Right lobe of liver (tissue), 4 donors: ENCODE measurements at regions not wholly inside any gene's neighbourhood (a gene's known extent, or its start where the extent isn't known, plus 50 kb on each side); places are given as distances from the start of the nearest gene placed in this dataset.

Source experiments
- POLR2A ChIP-seq: fragments of 450-650 bp; IDR thresholded peaks from one replicate; pipeline ENCODE4 v1.6.1; 2017; ENCODE audit warnings: antibody characterized with exemption, mild to moderate bottlenecking
- TF ChIP-seq, protein P1 (sequence below), 4 donors: fragments of 200-600 bp in 3 of 4; fragments of 450-650 bp in 1 of 4; IDR thresholded peaks; one replicate each; pipeline versions ENCODE4 v1.5.1 to v1.8.0; 2016 to 2022; ENCODE audit warnings: antibody characterized with exemption in 4 of 4, mild to moderate bottlenecking in 2 of 4
- donor health status: DM: no; HTN: no; CAD: no.
- donor health status: DM: no; HTN: no; CAD: no.
- donor health status: DM: no; HTN: yes; CAD: no.

DNA sequence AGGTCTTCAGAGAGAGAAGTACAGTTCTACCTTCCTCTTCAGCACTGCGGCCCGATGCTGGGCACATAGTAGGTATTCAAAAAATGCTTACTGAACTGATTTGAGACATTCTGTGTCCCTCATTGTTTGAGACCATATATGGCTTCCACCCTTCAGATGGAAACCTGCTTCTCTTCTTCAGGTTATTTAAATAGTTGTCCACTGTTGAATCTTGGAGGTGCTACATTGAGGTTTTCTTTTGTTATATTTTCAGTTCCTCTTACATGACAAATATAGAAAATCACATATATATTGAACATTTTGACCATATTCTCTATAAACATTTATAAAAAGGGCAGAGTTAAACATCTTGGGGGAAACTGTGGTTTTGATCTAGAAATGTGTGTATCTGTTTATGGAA lies 200.2 kb upstream of the LRRC3B start:
- TF ChIP-seq, protein P1, sequence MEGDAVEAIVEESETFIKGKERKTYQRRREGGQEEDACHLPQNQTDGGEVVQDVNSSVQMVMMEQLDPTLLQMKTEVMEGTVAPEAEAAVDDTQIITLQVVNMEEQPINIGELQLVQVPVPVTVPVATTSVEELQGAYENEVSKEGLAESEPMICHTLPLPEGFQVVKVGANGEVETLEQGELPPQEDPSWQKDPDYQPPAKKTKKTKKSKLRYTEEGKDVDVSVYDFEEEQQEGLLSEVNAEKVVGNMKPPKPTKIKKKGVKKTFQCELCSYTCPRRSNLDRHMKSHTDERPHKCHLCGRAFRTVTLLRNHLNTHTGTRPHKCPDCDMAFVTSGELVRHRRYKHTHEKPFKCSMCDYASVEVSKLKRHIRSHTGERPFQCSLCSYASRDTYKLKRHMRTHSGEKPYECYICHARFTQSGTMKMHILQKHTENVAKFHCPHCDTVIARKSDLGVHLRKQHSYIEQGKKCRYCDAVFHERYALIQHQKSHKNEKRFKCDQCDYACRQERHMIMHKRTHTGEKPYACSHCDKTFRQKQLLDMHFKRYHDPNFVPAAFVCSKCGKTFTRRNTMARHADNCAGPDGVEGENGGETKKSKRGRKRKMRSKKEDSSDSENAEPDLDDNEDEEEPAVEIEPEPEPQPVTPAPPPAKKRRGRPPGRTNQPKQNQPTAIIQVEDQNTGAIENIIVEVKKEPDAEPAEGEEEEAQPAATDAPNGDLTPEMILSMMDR (IDR thresholded peaks at IDR 0.05) = no peak
- TF ChIP-seq POLR2A = no peak
